ENCODE measurements at regions not wholly inside any gene's neighbourhood (a gene's known extent, or its start where the extent isn't known, plus 50 kb on each side); places are given as distances from the start of the nearest gene placed in this dataset.

GRCh38 chr2:144583741-144584453 lies 64.0 kb upstream of the ZEB2 start:
- no peak overlapping the region for H3K4me3 ChIP-seq (ENCODE audit: low read depth, low read length)
- no peak for DNase-seq (ENCODE audit: low read depth)
- no peak for TF ChIP-seq CTCF (IDR thresholded peaks at IDR 0.05; ENCODE audit: low read depth, low read length, missing control alignments)

- H3K4me3 ChIP-seq (ENCODE audit: low read depth, low read length), result no peak overlapping the region
- DNase-seq (ENCODE audit: low read depth), result no peak
- TF ChIP-seq CTCF (IDR thresholded peaks at IDR 0.05; ENCODE audit: low read depth, low read length, missing control alignments), result no peak
Observed at GRCh38 chr2:144583381-144583729, 63.4 kb upstream of the ZEB2 start.

- no peak overlapping the region for H3K4me3 ChIP-seq (ENCODE audit: low read depth, low read length)
- no peak for DNase-seq (ENCODE audit: low read depth)
- TF ChIP-seq CTCF (IDR thresholded peaks at IDR 0.05; ENCODE audit: low read depth, low read length, missing control alignments), result no peak
Observed at GRCh38 chr2:144582651-144583380, 62.9 kb upstream of the ZEB2 start.

GRCh38 chr2:144580521-144581161 lies 60.7 kb upstream of the ZEB2 start:
- no peak for DNase-seq (ENCODE audit: low read depth)
- no peak overlapping the region for H3K4me3 ChIP-seq (ENCODE audit: low read depth, low read length)
- TF ChIP-seq CTCF (IDR thresholded peaks at IDR 0.05; ENCODE audit: low read depth, low read length, missing control alignments), result no peak

GRCh38 chr2:144579556-144579955 lies 59.6 kb upstream of the ZEB2 start:
- no peak overlapping the region for H3K4me3 ChIP-seq (ENCODE audit: low read depth, low read length)
- no peak for DNase-seq (ENCODE audit: low read depth)
- no peak for TF ChIP-seq CTCF (IDR thresholded peaks at IDR 0.05; ENCODE audit: low read depth, low read length, missing control alignments)

- no peak overlapping the region for H3K4me3 ChIP-seq (ENCODE audit: low read depth, low read length)
- no peak for DNase-seq (ENCODE audit: low read depth)
- TF ChIP-seq CTCF (IDR thresholded peaks at IDR 0.05; ENCODE audit: low read depth, low read length, missing control alignments), result no peak
Observed at GRCh38 chr2:144578099-144578498, 58.2 kb upstream of the ZEB2 start.

All from GM12864 (cell line).